GM23338 (cell line): ENCODE measurements at regions not wholly inside any gene's neighbourhood (a gene's known extent, or its start where the extent isn't known, plus 50 kb on each side); places are given as distances from the start of the nearest gene placed in this dataset.

Source experiments
- CREB1 ChIP-seq: fragments of 250-450 bp; sonication (Bioruptor Pico); IDR thresholded peaks from 2 replicates; pipeline ENCODE4 v1.5.0; 2020; ENCODE audit warnings: low read depth, mild to moderate bottlenecking, moderate library complexity
- EZH2 ChIP-seq: fragments of 200-600 bp; sonication (generic); IDR thresholded peaks from one replicate; pipeline ENCODE4 v1.8.0; 2017; ENCODE audit warnings: antibody characterized with exemption, mild to moderate bottlenecking, low read depth; ENCODE audit not compliant: unreplicated experiment
- EZH2phosphoT487 ChIP-seq: fragments of 200-600 bp; sonication (generic); IDR thresholded peaks from one replicate; pipeline ENCODE4 v1.8.1; 2018; ENCODE audit warnings: antibody characterized with exemption; ENCODE audit not compliant: unreplicated experiment
- POLR2AphosphoS5 ChIP-seq: IDR thresholded peaks from 2 replicates; pipeline ENCODE4 v1.6.1; 2016; ENCODE audit warnings: antibody characterized with exemption, low read depth
- ZNF114 ChIP-seq: fragments of 250-450 bp; sonication (Bioruptor Pico); IDR thresholded peaks from 2 replicates; pipeline ENCODE4 v1.5.0; 2020; ENCODE audit warnings: mild to moderate bottlenecking, moderate library complexity
- TF ChIP-seq, protein P1 (sequence below), 2 experiments: fragments of 200-600 bp in 1 of 2; sonication (generic) in 1 of 2; conservative IDR thresholded peaks; 2 replicates each; pipeline versions ENCODE4 v1.5.1 to v1.6.1; 2016 to 2017; ENCODE audit warnings: antibody characterized with exemption in 2 of 2, low read depth in 2 of 2, mild to moderate bottlenecking in 2 of 2, moderate library complexity in 1 of 2
- TF ChIP-seq, protein P2 (sequence below): IDR thresholded peaks from one replicate; pipeline ENCODE4 v1.6.1; 2018; ENCODE audit warnings: antibody characterized with exemption; ENCODE audit not compliant: unreplicated experiment

DNA sequence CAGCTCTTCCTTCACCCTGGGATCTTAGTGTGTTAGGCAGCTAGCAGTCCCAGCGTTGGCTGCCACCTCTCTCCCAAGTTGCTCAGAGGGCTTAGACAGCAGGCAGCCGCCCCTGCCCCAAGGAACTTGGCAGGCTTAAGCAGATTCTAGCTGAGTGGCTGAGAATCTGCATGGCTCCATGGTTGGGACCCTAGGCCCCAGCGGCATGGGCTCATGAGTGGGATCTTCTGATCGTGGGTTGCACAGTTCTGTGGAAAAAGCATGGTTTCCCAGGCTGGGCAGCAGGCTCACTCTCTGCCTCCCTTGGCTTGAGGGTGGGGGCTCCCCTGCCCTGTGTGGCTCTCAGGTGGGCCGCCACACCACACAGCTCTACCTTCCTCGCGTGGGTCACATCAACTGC lies 1624.9 kb downstream of the GRIK2 start:
- TF ChIP-seq, protein P1, sequence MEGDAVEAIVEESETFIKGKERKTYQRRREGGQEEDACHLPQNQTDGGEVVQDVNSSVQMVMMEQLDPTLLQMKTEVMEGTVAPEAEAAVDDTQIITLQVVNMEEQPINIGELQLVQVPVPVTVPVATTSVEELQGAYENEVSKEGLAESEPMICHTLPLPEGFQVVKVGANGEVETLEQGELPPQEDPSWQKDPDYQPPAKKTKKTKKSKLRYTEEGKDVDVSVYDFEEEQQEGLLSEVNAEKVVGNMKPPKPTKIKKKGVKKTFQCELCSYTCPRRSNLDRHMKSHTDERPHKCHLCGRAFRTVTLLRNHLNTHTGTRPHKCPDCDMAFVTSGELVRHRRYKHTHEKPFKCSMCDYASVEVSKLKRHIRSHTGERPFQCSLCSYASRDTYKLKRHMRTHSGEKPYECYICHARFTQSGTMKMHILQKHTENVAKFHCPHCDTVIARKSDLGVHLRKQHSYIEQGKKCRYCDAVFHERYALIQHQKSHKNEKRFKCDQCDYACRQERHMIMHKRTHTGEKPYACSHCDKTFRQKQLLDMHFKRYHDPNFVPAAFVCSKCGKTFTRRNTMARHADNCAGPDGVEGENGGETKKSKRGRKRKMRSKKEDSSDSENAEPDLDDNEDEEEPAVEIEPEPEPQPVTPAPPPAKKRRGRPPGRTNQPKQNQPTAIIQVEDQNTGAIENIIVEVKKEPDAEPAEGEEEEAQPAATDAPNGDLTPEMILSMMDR (conservative IDR thresholded peaks at IDR 0.05; ENCODE audit: low read depth in 2 of 2) = no peak
- no peak for TF ChIP-seq EZH2phosphoT487
- no peak for TF ChIP-seq POLR2AphosphoS5
- TF ChIP-seq, protein P2, sequence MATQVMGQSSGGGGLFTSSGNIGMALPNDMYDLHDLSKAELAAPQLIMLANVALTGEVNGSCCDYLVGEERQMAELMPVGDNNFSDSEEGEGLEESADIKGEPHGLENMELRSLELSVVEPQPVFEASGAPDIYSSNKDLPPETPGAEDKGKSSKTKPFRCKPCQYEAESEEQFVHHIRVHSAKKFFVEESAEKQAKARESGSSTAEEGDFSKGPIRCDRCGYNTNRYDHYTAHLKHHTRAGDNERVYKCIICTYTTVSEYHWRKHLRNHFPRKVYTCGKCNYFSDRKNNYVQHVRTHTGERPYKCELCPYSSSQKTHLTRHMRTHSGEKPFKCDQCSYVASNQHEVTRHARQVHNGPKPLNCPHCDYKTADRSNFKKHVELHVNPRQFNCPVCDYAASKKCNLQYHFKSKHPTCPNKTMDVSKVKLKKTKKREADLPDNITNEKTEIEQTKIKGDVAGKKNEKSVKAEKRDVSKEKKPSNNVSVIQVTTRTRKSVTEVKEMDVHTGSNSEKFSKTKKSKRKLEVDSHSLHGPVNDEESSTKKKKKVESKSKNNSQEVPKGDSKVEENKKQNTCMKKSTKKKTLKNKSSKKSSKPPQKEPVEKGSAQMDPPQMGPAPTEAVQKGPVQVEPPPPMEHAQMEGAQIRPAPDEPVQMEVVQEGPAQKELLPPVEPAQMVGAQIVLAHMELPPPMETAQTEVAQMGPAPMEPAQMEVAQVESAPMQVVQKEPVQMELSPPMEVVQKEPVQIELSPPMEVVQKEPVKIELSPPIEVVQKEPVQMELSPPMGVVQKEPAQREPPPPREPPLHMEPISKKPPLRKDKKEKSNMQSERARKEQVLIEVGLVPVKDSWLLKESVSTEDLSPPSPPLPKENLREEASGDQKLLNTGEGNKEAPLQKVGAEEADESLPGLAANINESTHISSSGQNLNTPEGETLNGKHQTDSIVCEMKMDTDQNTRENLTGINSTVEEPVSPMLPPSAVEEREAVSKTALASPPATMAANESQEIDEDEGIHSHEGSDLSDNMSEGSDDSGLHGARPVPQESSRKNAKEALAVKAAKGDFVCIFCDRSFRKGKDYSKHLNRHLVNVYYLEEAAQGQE = no peak
- TF ChIP-seq EZH2 = no peak
- TF ChIP-seq CREB1 = no peak
- TF ChIP-seq ZNF114 (CRISPR knock-in tag) = no peak
